ENCODE measurements at regions not wholly inside any gene's neighbourhood (a gene's known extent, or its start where the extent isn't known, plus 50 kb on each side); places are given as distances from the start of the nearest gene placed in this dataset.
"Not testable (repeated sequence)": the region's sequence is repeated elsewhere in the genome, so short reads cannot be mapped to it uniquely, and the experiment has no call there.

GRCh38 chr18:14458009-14458945 lies 85.1 kb downstream of the POTEC start:
- POLR2A ChIA-PET; H3K36me3 ChIP-seq (replicated peaks in 1 of 2; ENCODE audit: control extremely low read depth in 1 of 2, control insufficient read depth in 1 of 2, extremely low read depth in 1 of 2, insufficient read depth in 2 of 2, low read length in 1 of 2); H3K79me2 ChIP-seq (ENCODE audit: control insufficient read depth, insufficient read depth, low read length); ATAC-seq (ENCODE audit: low read depth); H3K4me2 ChIP-seq (replicated peaks; ENCODE audit: low read depth, low read length, poor library complexity, severe bottlenecking); H3K27ac ChIP-seq (ENCODE audit: low read length in 2 of 2); H3K9ac ChIP-seq (ENCODE audit: low read length); H3K9me3 Mint-ChIP-seq (ENCODE audit: insufficient read depth); H4K20me1 ChIP-seq (ENCODE audit: control insufficient read depth, insufficient read depth, low read length, poor library complexity, severe bottlenecking); H3K27me3 ChIP-seq (replicated peaks in 1 of 4; ENCODE audit: control extremely low read depth in 1 of 4, control insufficient read depth in 3 of 4, insufficient read depth in 4 of 4, low read length in 3 of 4); H3K27me3 Mint-ChIP-seq; H3K27ac Mint-ChIP-seq; H2AFZ ChIP-seq (ENCODE audit: insufficient read depth, low read depth, low read length, poor library complexity, severe bottlenecking); H3K9me3 ChIP-seq (ENCODE audit: control extremely low read depth in 1 of 3, control insufficient read depth in 2 of 3, insufficient read depth in 1 of 3, low read length in 2 of 3); H3K4me1 Mint-ChIP-seq; intact Hi-C loops (cut with micrococcal nuclease); DNase-seq; H3K4me1 ChIP-seq (ENCODE audit: control insufficient read depth in 2 of 2, insufficient read depth in 2 of 2, low read length in 2 of 2): not testable (repeated sequence)
- CTCF ChIA-PET = interaction anchor here (1.3 kb wide), 1 partner anchor 646 kb away, joined by 3 read pairs; no protein-coding TSS in a partner anchor
- 28% methylated on average over 27 of the region's 62 CpGs for WGBS (ENCODE audit: insufficient coverage)
- peak overlapping the region; percentile 32 for H3K4me3 Mint-ChIP-seq
- TF ChIP-seq CTCF (IDR thresholded peaks at IDR 0.05) = peak; percentile 38
- H3K4me3 ChIP-seq (ENCODE audit: control extremely low read depth in 1 of 5, extremely low read depth in 1 of 5, insufficient read depth in 1 of 5, low read depth in 2 of 5, low read length in 4 of 5) = peak overlapping the region in 1 of 5 experiments; percentile 15

GRCh38 chr18:14450637-14451009 lies 92.8 kb downstream of the POTEC start:
- H3K27ac Mint-ChIP-seq; H3K36me3 ChIP-seq (replicated peaks in 1 of 2; ENCODE audit: control extremely low read depth in 1 of 2, control insufficient read depth in 1 of 2, extremely low read depth in 1 of 2, insufficient read depth in 2 of 2, low read length in 1 of 2); ATAC-seq (ENCODE audit: low read depth); H3K4me2 ChIP-seq (replicated peaks; ENCODE audit: low read depth, low read length, poor library complexity, severe bottlenecking); H3K79me2 ChIP-seq (ENCODE audit: control insufficient read depth, insufficient read depth, low read length); H3K4me3 Mint-ChIP-seq; H3K4me3 ChIP-seq (ENCODE audit: control extremely low read depth in 1 of 5, extremely low read depth in 1 of 5, insufficient read depth in 1 of 5, low read depth in 2 of 5, low read length in 4 of 5); H3K27ac ChIP-seq (ENCODE audit: low read length in 2 of 2); H4K20me1 ChIP-seq (ENCODE audit: control insufficient read depth, insufficient read depth, low read length, poor library complexity, severe bottlenecking); H3K9me3 Mint-ChIP-seq (ENCODE audit: insufficient read depth); H3K4me1 Mint-ChIP-seq; H3K27me3 Mint-ChIP-seq; H2AFZ ChIP-seq (ENCODE audit: insufficient read depth, low read depth, low read length, poor library complexity, severe bottlenecking); DNase-seq; H3K4me1 ChIP-seq (ENCODE audit: control insufficient read depth in 2 of 2, insufficient read depth in 2 of 2, low read length in 2 of 2); H3K9me3 ChIP-seq (ENCODE audit: control extremely low read depth in 1 of 3, control insufficient read depth in 2 of 3, insufficient read depth in 1 of 3, low read length in 2 of 3); H3K9ac ChIP-seq (ENCODE audit: low read length); CTCF ChIA-PET; POLR2A ChIA-PET; H3K27me3 ChIP-seq (replicated peaks in 1 of 4; ENCODE audit: control extremely low read depth in 1 of 4, control insufficient read depth in 3 of 4, insufficient read depth in 4 of 4, low read length in 3 of 4); intact Hi-C loops (cut with micrococcal nuclease): not testable (repeated sequence)
- WGBS (ENCODE audit: insufficient coverage) = 1% methylated on average over 22 of the region's 46 CpGs

DNA sequence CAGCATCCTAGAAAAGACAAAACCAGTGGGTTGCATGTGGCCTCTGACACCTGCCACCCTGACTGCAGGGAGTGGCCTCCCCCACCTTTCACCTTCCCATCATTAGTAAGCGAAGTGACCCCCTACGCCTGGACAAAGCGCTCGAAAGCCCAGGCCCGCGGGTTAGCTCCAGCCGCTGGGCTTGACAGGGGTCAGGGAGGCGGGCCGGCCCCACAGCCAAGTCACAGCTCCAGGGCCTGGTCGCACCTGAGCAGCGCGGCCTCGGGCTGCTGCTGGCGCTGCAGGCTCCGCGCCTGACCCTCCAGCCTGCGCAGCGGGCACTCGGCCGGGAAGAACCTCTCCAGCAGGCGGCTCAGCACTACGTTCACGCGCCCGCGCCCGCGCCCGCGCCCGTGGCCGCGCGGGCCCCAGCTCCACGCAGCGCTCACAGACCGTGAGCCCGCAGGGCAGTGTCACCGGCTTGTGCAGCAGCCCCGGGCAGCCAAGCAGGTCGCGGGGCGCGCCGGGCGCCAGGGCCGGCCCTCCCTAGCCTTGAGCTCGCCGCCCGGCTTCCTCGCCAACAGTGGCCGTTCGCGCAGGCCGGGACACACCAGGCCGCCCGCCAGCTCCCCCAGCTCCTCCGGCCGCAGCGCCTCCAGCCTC lies 93.3 kb downstream of the POTEC start:
- POLR2A ChIA-PET; H3K27ac Mint-ChIP-seq; H3K27ac ChIP-seq (ENCODE audit: low read length in 2 of 2); H3K36me3 ChIP-seq (replicated peaks in 1 of 2; ENCODE audit: control extremely low read depth in 1 of 2, control insufficient read depth in 1 of 2, extremely low read depth in 1 of 2, insufficient read depth in 2 of 2, low read length in 1 of 2); H3K27me3 Mint-ChIP-seq; H3K4me3 Mint-ChIP-seq; DNase-seq; CTCF ChIA-PET; H3K4me3 ChIP-seq (ENCODE audit: control extremely low read depth in 1 of 5, extremely low read depth in 1 of 5, insufficient read depth in 1 of 5, low read depth in 2 of 5, low read length in 4 of 5); H3K9ac ChIP-seq (ENCODE audit: low read length); H3K4me1 Mint-ChIP-seq; H2AFZ ChIP-seq (ENCODE audit: insufficient read depth, low read depth, low read length, poor library complexity, severe bottlenecking); H4K20me1 ChIP-seq (ENCODE audit: control insufficient read depth, insufficient read depth, low read length, poor library complexity, severe bottlenecking); H3K79me2 ChIP-seq (ENCODE audit: control insufficient read depth, insufficient read depth, low read length); H3K4me1 ChIP-seq (ENCODE audit: control insufficient read depth in 2 of 2, insufficient read depth in 2 of 2, low read length in 2 of 2); H3K9me3 Mint-ChIP-seq (ENCODE audit: insufficient read depth); H3K9me3 ChIP-seq (ENCODE audit: control extremely low read depth in 1 of 3, control insufficient read depth in 2 of 3, insufficient read depth in 1 of 3, low read length in 2 of 3); ATAC-seq (ENCODE audit: low read depth); H3K27me3 ChIP-seq (replicated peaks in 1 of 4; ENCODE audit: control extremely low read depth in 1 of 4, control insufficient read depth in 3 of 4, insufficient read depth in 4 of 4, low read length in 3 of 4); intact Hi-C loops (cut with micrococcal nuclease); H3K4me2 ChIP-seq (replicated peaks; ENCODE audit: low read depth, low read length, poor library complexity, severe bottlenecking): not testable (repeated sequence)
- 5% methylated on average over 28 of the region's 60 CpGs for WGBS (ENCODE audit: insufficient coverage)

Data from B cell (primary cell).